Smooth muscle cell of the brain vasculature (primary cell): ENCODE measurements at regions not wholly inside any gene's neighbourhood (a gene's known extent, or its start where the extent isn't known, plus 50 kb on each side); places are given as distances from the start of the nearest gene placed in this dataset.

Experiments used
- DNase-seq: peaks from one replicate; pipeline ENCODE4 v3.0.0-alpha.2; 2012; ENCODE audit warnings: low read depth, low spot score

GRCh38 chr3:168396861-168397260 lies 301.1 kb upstream of the GOLIM4 start:
- DNase-seq, result no peak

- DNase-seq, result no peak
Measured at GRCh38 chr3:168395551-168395950, 299.8 kb upstream of the GOLIM4 start.

- DNase-seq, result no peak
Measured at GRCh38 chr3:168394439-168394838, 298.7 kb upstream of the GOLIM4 start.

GRCh38 chr3:168386301-168386700 lies 290.6 kb upstream of the GOLIM4 start:
- no peak for DNase-seq

GRCh38 chr3:168384990-168385389 lies 289.3 kb upstream of the GOLIM4 start:
- DNase-seq, result no peak

GRCh38 chr3:168383573-168383972 lies 287.8 kb upstream of the GOLIM4 start:
- no peak for DNase-seq

GRCh38 chr3:168371846-168372245 lies 276.1 kb upstream of the GOLIM4 start:
- DNase-seq, result no peak

GRCh38 chr3:168364967-168365366 lies 269.2 kb upstream of the GOLIM4 start:
- no peak for DNase-seq

- DNase-seq, result no peak
Measured at GRCh38 chr3:168362661-168363247, 267.0 kb upstream of the GOLIM4 start.

GRCh38 chr3:168362156-168362555 lies 266.4 kb upstream of the GOLIM4 start:
- DNase-seq, result no peak

GRCh38 chr3:168360993-168361392 lies 265.3 kb upstream of the GOLIM4 start:
- no peak for DNase-seq

- DNase-seq, result no peak
Measured at GRCh38 chr3:168342946-168343850, 247.5 kb upstream of the GOLIM4 start.

GRCh38 chr3:168341956-168342936 lies 246.5 kb upstream of the GOLIM4 start:
- DNase-seq, result no peak

- DNase-seq, result no peak
Measured at GRCh38 chr3:168341192-168341815, 245.6 kb upstream of the GOLIM4 start.

- no peak for DNase-seq
Measured at GRCh38 chr3:168338161-168338560, 242.4 kb upstream of the GOLIM4 start.

GRCh38 chr3:168336276-168336675 lies 240.6 kb upstream of the GOLIM4 start:
- no peak for DNase-seq

GRCh38 chr3:168333410-168333935 lies 237.7 kb upstream of the GOLIM4 start:
- DNase-seq, result no peak

GRCh38 chr3:168331756-168332155 lies 236.0 kb upstream of the GOLIM4 start:
- DNase-seq, result no peak

GRCh38 chr3:168330983-168331382 lies 235.3 kb upstream of the GOLIM4 start:
- DNase-seq, result no peak

GRCh38 chr3:168327856-168328255 lies 232.1 kb upstream of the GOLIM4 start:
- no peak for DNase-seq

GRCh38 chr3:168325684-168326083 lies 230.0 kb upstream of the GOLIM4 start:
- DNase-seq, result no peak
